Muscle layer of colon (tissue), 2 donors: ENCODE measurements at regions not wholly inside any gene's neighbourhood (a gene's known extent, or its start where the extent isn't known, plus 50 kb on each side); places are given as distances from the start of the nearest gene placed in this dataset.

ENCODE experiments used
- H3K27ac ChIP-seq: one replicate; pipeline ENCODE4 v1.7.0; 2013; ENCODE audit warnings: low read depth, mild to moderate bottlenecking, low read length, moderate library complexity
- H3K27me3 ChIP-seq, 2 donors: one replicate each; pipeline ENCODE4 v1.7.0; 2013; ENCODE audit warnings: low read length in 2 of 2, mild to moderate bottlenecking in 2 of 2; ENCODE audit not compliant: insufficient read depth in 2 of 2, control insufficient read depth in 1 of 2
- H3K36me3 ChIP-seq: one replicate; pipeline ENCODE4 v1.7.0; 2013; ENCODE audit warnings: mild to moderate bottlenecking, low read length; ENCODE audit not compliant: insufficient read depth
- H3K4me1 ChIP-seq: one replicate; pipeline ENCODE4 v1.7.0; 2013; ENCODE audit warnings: mild to moderate bottlenecking, low read length; ENCODE audit not compliant: insufficient read depth
- H3K4me3 ChIP-seq, 2 donors: one replicate each; pipeline ENCODE4 v1.7.0; 2013; ENCODE audit warnings: low read length in 2 of 2, low read depth in 1 of 2, mild to moderate bottlenecking in 1 of 2, moderate library complexity in 1 of 2
- H3K9ac ChIP-seq: one replicate; pipeline ENCODE4 v1.7.0; 2013; ENCODE audit warnings: low read length
- H3K9me3 ChIP-seq: one replicate; pipeline ENCODE4 v1.7.0; 2013; ENCODE audit warnings: mild to moderate bottlenecking, low read length
- donor health status: abdominal sarcoma.
- donor health status: Adenocarcinoma of cecum.

- no peaks in the 10 kb centered on the region for H3K4me1 ChIP-seq
- H3K4me3 ChIP-seq: no peak overlapping the region
- H3K27ac ChIP-seq: no peak overlapping the region
- peaks cover 3% of the 10 kb centered on the region for H3K9me3 ChIP-seq
- no peak overlapping the region for H3K9ac ChIP-seq
- no peaks in the 10 kb centered on the region for H3K27me3 ChIP-seq
- no peaks in the 10 kb centered on the region for H3K36me3 ChIP-seq
These were observed 655.3 kb upstream of the PLXNA2 start for GRCh38 chr1:208899438-208899837.

DNA sequence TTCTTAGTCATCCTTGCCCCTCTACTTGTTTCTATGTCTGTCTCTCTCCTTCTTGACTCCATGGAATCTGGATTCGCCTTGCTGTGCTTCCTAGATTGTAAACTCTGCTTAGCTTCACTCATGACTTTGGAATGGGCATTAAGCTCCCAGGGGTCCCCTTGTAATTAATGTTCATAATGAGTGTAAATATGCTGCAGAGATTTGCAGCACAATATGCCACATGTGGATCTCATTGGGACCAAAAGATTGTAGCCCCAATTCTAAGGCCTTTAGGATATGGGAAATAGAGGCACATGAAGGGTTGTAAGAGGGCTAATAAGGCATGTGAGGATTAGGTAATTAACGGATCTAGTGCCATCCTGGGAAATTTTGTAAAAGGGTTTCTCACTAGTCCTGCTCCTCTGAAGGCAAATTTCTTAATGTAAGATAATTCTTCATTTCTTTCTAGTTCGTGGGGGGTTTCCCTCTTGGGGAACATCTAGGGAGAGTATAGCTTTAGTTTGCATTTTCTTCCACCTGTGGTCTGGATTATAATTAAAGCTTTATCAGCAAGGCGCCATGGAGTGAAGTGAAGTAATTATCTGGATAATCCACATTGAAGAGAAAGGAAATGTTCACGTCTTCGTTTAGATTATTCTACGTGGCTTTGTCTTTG lies 659.2 kb upstream of the PLXNA2 start:
- Histone ChIP-seq H3K27me3 (no peaks in the 10 kb centered on the region), H3K36me3 (no peaks in the 10 kb centered on the region), H3K4me1 (no peaks in the 10 kb centered on the region), H3K9me3 (no peaks in the 10 kb centered on the region), H3K27ac (no peak overlapping the region), H3K4me3 (no peak overlapping the region), H3K9ac (no peak overlapping the region)

DNA sequence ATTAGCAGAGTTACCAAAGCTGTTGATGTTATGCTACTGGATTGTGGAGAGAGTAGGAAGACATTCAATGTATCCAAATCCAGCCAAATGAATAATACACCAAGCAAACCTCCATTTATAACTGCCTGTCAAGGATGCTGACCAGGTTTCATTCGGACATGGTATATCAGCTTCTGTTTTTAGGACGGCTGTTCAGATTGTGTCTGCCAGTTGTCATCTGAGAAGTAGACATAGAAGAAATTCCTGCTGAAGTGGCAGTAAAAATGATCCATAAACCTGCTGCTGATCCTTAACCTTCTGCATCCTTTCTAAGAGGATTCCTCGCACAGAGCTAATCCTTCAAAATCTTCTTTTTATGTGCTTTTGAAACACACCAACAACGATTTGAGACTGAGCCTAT lies 663.6 kb upstream of the PLXNA2 start:
- H3K4me3 ChIP-seq: no peak overlapping the region
- no peaks in the 10 kb centered on the region for H3K27me3 ChIP-seq
- H3K36me3 ChIP-seq: no peaks in the 10 kb centered on the region
- no peak overlapping the region for H3K9ac ChIP-seq
- H3K9me3 ChIP-seq: no peaks in the 10 kb centered on the region
- no peaks in the 10 kb centered on the region for H3K4me1 ChIP-seq
- no peak overlapping the region for H3K27ac ChIP-seq

GRCh38 chr1:208909011-208909984 lies 665.1 kb upstream of the PLXNA2 start:
- H3K9me3 ChIP-seq: no peaks in the 10 kb centered on the region
- H3K4me3 ChIP-seq: no peak overlapping the region
- no peaks in the 10 kb centered on the region for H3K4me1 ChIP-seq
- no peaks in the 10 kb centered on the region for H3K27me3 ChIP-seq
- no peak overlapping the region for H3K27ac ChIP-seq
- H3K36me3 ChIP-seq: no peaks in the 10 kb centered on the region
- H3K9ac ChIP-seq: no peak overlapping the region

DNA sequence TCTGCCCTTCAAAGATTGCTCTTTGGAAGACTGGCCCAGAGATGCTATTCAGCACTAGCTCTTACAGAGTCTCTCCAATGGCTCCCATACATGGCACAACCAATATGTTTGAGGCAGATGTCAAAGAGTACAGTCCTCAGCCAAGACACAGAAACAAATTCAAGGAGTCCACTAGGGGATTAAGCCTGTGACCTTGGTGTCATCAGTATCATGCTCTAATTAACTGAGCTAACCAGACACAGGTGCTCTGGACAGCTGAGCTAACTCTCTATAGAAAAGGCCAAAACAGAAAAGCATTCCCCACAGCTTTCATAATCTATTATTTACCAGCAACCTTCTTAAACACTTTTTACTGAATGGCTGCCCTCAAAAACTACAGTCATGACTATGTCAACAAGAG lies 666.0 kb upstream of the PLXNA2 start:
- Histone ChIP-seq H3K4me3 (no peak overlapping the region), H3K36me3 (no peaks in the 10 kb centered on the region), H3K27ac (no peak overlapping the region), H3K9ac (no peak overlapping the region), H3K27me3 (no peaks in the 10 kb centered on the region), H3K9me3 (no peaks in the 10 kb centered on the region), H3K4me1 (no peaks in the 10 kb centered on the region)

DNA sequence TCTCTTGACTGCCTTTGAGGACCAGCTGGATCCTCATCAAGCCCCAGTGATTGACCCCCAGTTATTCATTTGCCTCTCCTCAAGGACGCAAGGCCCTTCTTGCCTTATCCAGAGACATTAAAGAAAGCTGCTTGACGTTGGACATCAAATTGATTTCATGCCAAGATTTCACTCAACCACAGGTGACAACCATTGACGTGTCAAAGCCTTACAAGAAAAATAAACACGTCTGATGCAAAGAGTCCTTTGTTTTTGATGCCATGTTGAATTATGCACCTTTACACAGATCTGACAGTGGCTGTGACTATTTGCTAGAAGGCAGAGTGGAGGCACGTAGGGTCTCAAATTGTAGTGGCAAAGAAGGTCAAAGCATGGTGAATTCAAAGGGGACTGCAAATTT lies 666.2 kb upstream of the CAMK1G start:
- H3K27me3 ChIP-seq: no peaks in the 10 kb centered on the region
- H3K4me1 ChIP-seq: no peaks in the 10 kb centered on the region
- H3K9ac ChIP-seq: no peak overlapping the region
- no peaks in the 10 kb centered on the region for H3K36me3 ChIP-seq
- no peak overlapping the region for H3K4me3 ChIP-seq
- no peak overlapping the region for H3K27ac ChIP-seq
- H3K9me3 ChIP-seq: no peaks in the 10 kb centered on the region

DNA sequence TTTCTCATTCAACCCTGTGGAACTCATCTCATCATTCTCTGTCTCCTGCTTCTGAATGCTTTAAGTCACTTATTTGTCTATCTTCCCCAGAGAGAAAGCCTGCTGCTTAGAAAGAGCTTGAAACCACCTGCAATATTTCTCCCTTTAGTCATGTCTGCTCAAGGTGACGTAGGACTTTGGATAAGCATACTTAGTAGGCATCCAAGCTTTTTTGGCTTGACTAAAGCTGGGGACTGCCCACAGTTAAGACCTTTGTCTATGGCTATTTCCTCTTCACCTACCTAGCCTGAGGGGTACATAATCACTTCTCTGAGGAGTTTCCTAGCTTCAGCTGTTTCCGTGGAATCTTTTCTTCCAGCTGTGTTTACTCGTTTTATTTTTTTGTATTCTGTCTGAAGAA lies 665.8 kb upstream of the CAMK1G start:
- no peak overlapping the region for H3K27ac ChIP-seq

DNA sequence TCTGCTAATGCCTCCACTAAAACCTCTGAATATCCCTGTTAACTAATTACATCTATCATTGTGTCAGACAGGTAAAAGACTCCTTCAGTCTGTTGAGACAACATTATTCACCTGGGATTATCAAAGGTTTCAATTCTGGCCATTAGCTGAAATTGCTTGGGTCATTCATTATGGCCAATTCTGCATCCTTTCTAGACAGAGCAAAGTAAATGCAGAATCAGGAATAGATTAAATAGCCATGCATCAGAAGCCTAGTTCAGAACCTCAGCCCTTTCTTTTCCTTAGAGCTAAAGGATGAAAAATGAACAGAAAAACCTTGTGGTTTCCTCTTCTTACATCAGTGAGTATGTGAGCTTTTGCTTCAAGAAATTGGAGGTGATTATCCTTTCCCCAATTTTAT lies 665.4 kb upstream of the CAMK1G start:
- no peaks in the 10 kb centered on the region for H3K4me1 ChIP-seq
- H3K9ac ChIP-seq: no peak overlapping the region
- H3K36me3 ChIP-seq: no peaks in the 10 kb centered on the region
- no peak overlapping the region for H3K27ac ChIP-seq
- H3K9me3 ChIP-seq: no peaks in the 10 kb centered on the region
- H3K4me3 ChIP-seq: no peak overlapping the region
- H3K27me3 ChIP-seq: no peaks in the 10 kb centered on the region

More for the DNA sequence above, 665.8 kb upstream of the CAMK1G start:
- no peak overlapping the region for H3K4me3 ChIP-seq
- H3K9me3 ChIP-seq: no peaks in the 10 kb centered on the region
- no peak overlapping the region for H3K9ac ChIP-seq
- no peaks in the 10 kb centered on the region for H3K36me3 ChIP-seq
- H3K4me1 ChIP-seq: no peaks in the 10 kb centered on the region
- no peaks in the 10 kb centered on the region for H3K27me3 ChIP-seq

DNA sequence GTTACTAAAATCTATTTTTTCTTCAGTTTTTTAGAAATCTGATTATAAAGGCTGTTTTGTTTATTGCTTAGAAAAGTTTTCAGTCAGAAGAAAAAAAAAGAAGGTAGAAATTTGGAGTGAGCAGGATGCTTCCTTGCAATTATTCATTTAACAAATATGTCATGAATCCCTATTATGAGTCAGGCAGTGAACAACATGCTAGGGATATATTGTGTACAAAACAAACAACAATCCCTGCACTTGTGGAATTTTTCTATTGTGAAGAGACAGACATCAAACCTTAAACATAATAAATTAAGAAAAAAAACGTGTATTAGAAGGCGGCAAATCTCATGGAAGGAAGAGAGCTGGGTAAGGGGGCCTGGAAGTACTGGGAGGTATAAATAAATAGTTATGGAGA lies 664.1 kb upstream of the CAMK1G start:
- H3K9me3 ChIP-seq: no peaks in the 10 kb centered on the region
- H3K4me3 ChIP-seq: no peak overlapping the region
- H3K36me3 ChIP-seq: no peaks in the 10 kb centered on the region
- no peak overlapping the region for H3K27ac ChIP-seq
- no peaks in the 10 kb centered on the region for H3K4me1 ChIP-seq
- no peaks in the 10 kb centered on the region for H3K27me3 ChIP-seq
- H3K9ac ChIP-seq: no peak overlapping the region

- no peaks in the 10 kb centered on the region for H3K9me3 ChIP-seq
- H3K27me3 ChIP-seq: no peaks in the 10 kb centered on the region
- H3K4me3 ChIP-seq: no peak overlapping the region
- no peaks in the 10 kb centered on the region for H3K4me1 ChIP-seq
- H3K9ac ChIP-seq: no peak overlapping the region
- H3K36me3 ChIP-seq: no peaks in the 10 kb centered on the region
- H3K27ac ChIP-seq: no peak overlapping the region
These were observed 662.3 kb upstream of the CAMK1G start for GRCh38 chr1:208921259-208921658.

- Histone ChIP-seq H3K36me3 (no peaks in the 10 kb centered on the region), H3K27me3 (no peaks in the 10 kb centered on the region), H3K9ac (no peak overlapping the region), H3K27ac (no peak overlapping the region), H3K9me3 (no peaks in the 10 kb centered on the region), H3K4me3 (no peak overlapping the region), H3K4me1 (no peaks in the 10 kb centered on the region)
These were observed 660.1 kb upstream of the CAMK1G start for GRCh38 chr1:208923456-208923855.
